ENCODE measurements at regions not wholly inside any gene's neighbourhood (a gene's known extent, or its start where the extent isn't known, plus 50 kb on each side); places are given as distances from the start of the nearest gene placed in this dataset.

- TF ChIP-seq MAFK (IDR thresholded peaks at IDR 0.05; ENCODE audit: partially characterized antibody) (no peak), CTCF (IDR thresholded peaks at IDR 0.05) (no peak), ESRRA (IDR thresholded peaks at IDR 0.05; ENCODE audit: borderline replicate concordance, low read length) (no peak), POLR2A (IDR thresholded peaks at IDR 0.05; ENCODE audit: low read length) (no peak), MAZ (IDR thresholded peaks at IDR 0.05; ENCODE audit: borderline replicate concordance, low read depth, low read length) (no peak), RAD21 (conservative IDR thresholded peaks at IDR 0.05 in 1 of 2, IDR thresholded peaks at IDR 0.05 in 1 of 2) (no peak), JUN (IDR thresholded peaks at IDR 0.05) (no peak), USF2 (IDR thresholded peaks at IDR 0.05) (no peak), BHLHE40 (IDR thresholded peaks at IDR 0.05; ENCODE audit: low read depth, low read length) (no peak), EP300 (IDR thresholded peaks at IDR 0.05) (no peak), TFCP2L1 (CRISPR knock-in tag; IDR thresholded peaks at IDR 0.05) (no peak), REST (IDR thresholded peaks at IDR 0.05) (no peak), CHD2 (IDR thresholded peaks at IDR 0.05; ENCODE audit: low read length, partially characterized antibody) (no peak), FOSL2 (IDR thresholded peaks at IDR 0.05) (no peak), FOSL2 (CRISPR knock-in tag; IDR thresholded peaks at IDR 0.05) (no peak)
Observed at GRCh38 chr15:58258501-58259292, 120.5 kb downstream of the AQP9 start.
